ENCODE measurements at regions not wholly inside any gene's neighbourhood (a gene's known extent, or its start where the extent isn't known, plus 50 kb on each side); places are given as distances from the start of the nearest gene placed in this dataset.

DNA sequence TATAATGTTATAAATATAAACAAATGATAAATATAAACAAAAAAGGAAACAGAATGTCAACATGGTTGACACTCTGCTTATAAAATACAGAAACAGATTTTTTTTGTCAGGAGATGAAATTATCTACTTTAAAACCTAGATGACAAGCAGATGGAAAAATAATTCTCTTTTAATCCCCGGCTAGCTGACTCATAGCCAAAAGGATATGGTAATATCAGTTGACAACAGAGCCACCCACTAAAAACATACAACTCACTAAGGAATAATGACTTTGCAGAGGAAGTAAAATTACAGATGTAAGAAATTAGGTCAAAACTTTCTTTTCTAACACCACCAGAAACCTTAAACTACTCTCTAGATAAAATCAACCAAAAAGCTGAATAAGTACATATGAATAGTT, 131.1 kb upstream of the ABCB5 start:
- TF ChIP-seq, protein P1, sequence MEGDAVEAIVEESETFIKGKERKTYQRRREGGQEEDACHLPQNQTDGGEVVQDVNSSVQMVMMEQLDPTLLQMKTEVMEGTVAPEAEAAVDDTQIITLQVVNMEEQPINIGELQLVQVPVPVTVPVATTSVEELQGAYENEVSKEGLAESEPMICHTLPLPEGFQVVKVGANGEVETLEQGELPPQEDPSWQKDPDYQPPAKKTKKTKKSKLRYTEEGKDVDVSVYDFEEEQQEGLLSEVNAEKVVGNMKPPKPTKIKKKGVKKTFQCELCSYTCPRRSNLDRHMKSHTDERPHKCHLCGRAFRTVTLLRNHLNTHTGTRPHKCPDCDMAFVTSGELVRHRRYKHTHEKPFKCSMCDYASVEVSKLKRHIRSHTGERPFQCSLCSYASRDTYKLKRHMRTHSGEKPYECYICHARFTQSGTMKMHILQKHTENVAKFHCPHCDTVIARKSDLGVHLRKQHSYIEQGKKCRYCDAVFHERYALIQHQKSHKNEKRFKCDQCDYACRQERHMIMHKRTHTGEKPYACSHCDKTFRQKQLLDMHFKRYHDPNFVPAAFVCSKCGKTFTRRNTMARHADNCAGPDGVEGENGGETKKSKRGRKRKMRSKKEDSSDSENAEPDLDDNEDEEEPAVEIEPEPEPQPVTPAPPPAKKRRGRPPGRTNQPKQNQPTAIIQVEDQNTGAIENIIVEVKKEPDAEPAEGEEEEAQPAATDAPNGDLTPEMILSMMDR (IDR thresholded peaks at IDR 0.05), result no peak

DNA sequence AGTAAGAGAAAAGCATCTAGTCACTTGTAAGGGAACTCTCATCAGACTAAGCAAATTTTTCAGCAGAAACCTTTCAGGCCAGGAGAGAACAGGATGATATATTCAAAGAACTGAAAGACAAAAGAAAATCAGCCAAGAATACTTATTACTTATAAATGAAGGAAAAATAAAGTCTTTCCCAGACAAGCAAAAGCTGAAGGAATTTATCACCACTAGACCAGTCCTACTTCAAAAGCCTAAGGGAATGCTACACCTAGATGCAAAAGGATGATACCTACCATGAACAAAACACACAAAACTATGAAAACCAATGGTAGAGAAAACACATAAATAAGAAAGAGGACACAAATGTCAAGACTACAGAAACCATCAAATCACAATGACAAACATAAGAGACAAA, 126.6 kb upstream of the ABCB5 start:
- TF ChIP-seq, protein P1 (IDR thresholded peaks at IDR 0.05), result no peak

DNA sequence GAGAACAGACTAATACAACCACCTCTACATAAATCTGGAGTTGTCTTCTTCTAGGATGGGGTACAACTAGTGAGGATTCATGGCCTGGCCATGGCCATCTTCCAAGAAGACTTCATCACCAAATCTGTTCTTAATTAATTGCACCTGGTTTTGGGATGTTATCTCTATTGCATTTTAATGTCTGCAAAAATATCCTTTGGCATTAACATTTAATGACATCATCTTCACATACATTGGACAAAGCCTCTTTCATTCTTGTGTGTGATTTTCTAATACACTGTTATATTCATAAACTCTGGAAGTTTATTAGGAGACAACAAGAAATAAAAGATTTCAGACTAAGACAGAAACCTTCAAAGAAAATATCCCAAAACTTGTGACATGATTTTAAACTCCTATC, 124.2 kb upstream of the ABCB5 start:
- TF ChIP-seq, protein P1 (IDR thresholded peaks at IDR 0.05), result no peak

GRCh38 chr7:20494566-20494965, 120.9 kb upstream of the ABCB5 start:
- TF ChIP-seq, protein P1 (IDR thresholded peaks at IDR 0.05), result no peak

DNA sequence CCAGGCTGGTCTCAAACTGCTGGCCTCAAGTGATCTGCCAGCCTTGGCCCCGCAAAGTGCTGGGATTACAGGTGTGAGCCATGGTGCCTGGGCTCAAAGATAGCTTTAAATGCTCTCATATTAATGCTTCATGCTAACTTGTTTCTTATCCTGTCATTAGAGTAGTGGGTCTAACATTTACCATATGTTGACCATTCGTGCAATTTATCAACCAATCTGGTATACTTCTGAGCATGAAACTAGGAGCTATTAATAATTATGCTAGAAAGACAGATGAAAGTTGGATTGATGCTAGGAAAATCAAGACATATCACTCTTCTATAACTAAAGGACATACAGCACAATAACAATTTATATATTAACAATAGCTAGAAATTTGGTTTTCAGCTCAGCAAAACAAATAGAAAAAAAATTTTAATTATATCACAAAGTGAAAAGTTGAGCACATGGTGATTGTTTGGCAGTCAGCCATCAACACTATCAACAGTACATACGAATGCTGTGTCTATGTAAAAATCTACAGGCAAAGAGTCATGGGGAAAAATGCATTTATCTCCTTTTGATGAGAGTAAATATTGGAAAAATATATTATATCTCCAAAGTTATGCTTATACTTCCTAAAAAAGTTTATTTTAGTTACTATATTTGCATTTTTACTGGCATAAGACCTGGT, 112.1 kb upstream of the ABCB5 start:
- TF ChIP-seq, protein P1 (IDR thresholded peaks at IDR 0.05), result no peak

DNA sequence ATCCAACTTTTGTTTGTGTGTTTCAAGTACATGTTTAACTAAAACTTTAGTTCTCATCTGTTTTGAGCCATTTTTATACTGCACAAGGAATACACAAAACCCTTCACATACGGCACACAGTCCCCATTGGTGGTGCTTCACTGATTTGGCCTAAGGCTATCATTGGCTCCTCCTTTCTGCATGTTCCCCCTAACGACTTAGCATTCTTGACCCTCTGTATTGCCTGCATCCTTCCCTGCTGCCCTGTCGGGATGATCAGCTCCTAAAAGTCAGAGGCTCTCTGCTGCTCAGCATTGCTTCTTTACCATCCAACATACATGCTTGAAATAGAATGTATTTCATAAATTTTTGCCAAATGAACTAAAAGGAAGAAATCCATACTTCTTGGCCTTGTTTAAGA, 111.4 kb upstream of the ABCB5 start:
- TF ChIP-seq, protein P1 (IDR thresholded peaks at IDR 0.05), result no peak

DNA sequence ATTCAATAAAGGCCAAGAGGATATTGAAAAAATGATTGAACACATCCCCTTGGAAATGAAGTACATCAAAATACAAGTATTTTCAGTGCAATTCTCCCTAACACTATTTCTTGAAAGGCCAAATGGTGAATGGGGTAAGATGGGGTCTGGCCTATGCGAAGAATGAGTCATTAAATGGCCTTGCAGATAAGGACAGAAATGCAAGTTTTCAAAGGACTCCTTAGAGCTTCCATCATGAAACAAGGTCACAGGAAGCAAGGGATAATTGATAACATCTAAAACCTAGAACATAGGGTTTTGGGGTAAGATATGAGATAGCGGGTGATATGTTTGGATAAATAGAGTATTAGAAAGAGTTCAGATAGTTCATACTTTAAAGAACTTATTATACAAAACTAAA, 109.3 kb upstream of the ABCB5 start:
- TF ChIP-seq, protein P1 (IDR thresholded peaks at IDR 0.05), result no peak

- TF ChIP-seq, protein P1 (IDR thresholded peaks at IDR 0.05), result no peak
These were observed 108.3 kb upstream of the ABCB5 start for GRCh38 chr7:20507157-20507556.

Measured in LNCAP (cell line).